Smooth muscle cell (in vitro differentiated cells): ENCODE measurements at regions not wholly inside any gene's neighbourhood (a gene's known extent, or its start where the extent isn't known, plus 50 kb on each side); places are given as distances from the start of the nearest gene placed in this dataset.

Experiments used
- DNase-seq: peaks from one replicate; lab custom pipeline; 2025; ENCODE audit not compliant: unreplicated experiment; lab: John Stamatoyannopoulos, UW
- H2AFZ ChIP-seq: fragments of 200-600 bp; sonication (generic); 2 replicates; pipeline ENCODE4 v1.6.0; 2016; ENCODE audit warnings: antibody characterized with exemption, low read depth, mild to moderate bottlenecking
- H3F3A ChIP-seq: fragments of 200-600 bp; sonication (generic); 2 replicates; pipeline ENCODE4 v1.6.0; 2017; ENCODE audit warnings: antibody characterized with exemption, low read depth
- H3K27ac ChIP-seq: fragments of 200-600 bp; sonication (generic); 2 replicates; pipeline ENCODE4 v1.5.1; 2016; ENCODE audit warnings: low read depth, mild to moderate bottlenecking
- H3K27me3 ChIP-seq: fragments of 200-600 bp; sonication (generic); 2 replicates; pipeline ENCODE4 v1.6.1; 2016; ENCODE audit warnings: low read depth, mild to moderate bottlenecking
- H3K36me3 ChIP-seq: fragments of 200-600 bp; sonication (generic); 2 replicates; pipeline ENCODE4 v1.5.1; 2016; ENCODE audit warnings: low read depth
- H3K4me1 ChIP-seq: fragments of 200-600 bp; sonication (generic); 2 replicates; pipeline ENCODE4 v1.5.1; 2016; ENCODE audit warnings: low read depth
- H3K4me2 ChIP-seq: fragments of 200-600 bp; sonication (generic); 2 replicates; pipeline ENCODE4 v1.6.0; 2016; ENCODE audit warnings: mild to moderate bottlenecking
- H3K4me3 ChIP-seq: fragments of 200-600 bp; sonication (generic); 2 replicates; pipeline ENCODE4 v1.5.1; 2016; ENCODE audit warnings: mild to moderate bottlenecking
- H3K79me2 ChIP-seq: fragments of 200-600 bp; sonication (generic); 2 replicates; pipeline ENCODE4 v1.6.0; 2016; ENCODE audit warnings: low read depth, mild to moderate bottlenecking
- H3K9ac ChIP-seq: fragments of 200-600 bp; sonication (generic); 2 replicates; pipeline ENCODE4 v1.6.0; 2016; ENCODE audit warnings: low read depth
- H3K9me3 ChIP-seq: fragments of 200-600 bp; sonication (generic); replicated peaks from 2 replicates; pipeline ENCODE4 v1.5.1; 2016; ENCODE audit warnings: low read depth
- H4K20me1 ChIP-seq: fragments of 200-600 bp; sonication (generic); 2 replicates; pipeline ENCODE4 v1.6.0; 2016; ENCODE audit warnings: low read depth
- WGBS: methylation state at CpG from one replicate; pipeline ENCODE4 v1.1.7; 2016; ENCODE audit warnings: low lambda C conversion rate; 5-methylcytosine and 5-hydroxymethylcytosine counted together
- TF ChIP-seq, protein P1 (sequence below): fragments of 200-600 bp; sonication (generic); IDR thresholded peaks from 2 replicates; pipeline ENCODE4 v1.5.1; 2017; ENCODE audit warnings: borderline replicate concordance, mild to moderate bottlenecking, antibody characterized with exemption; ENCODE audit not compliant: insufficient read depth, poor library complexity, severe bottlenecking

DNA sequence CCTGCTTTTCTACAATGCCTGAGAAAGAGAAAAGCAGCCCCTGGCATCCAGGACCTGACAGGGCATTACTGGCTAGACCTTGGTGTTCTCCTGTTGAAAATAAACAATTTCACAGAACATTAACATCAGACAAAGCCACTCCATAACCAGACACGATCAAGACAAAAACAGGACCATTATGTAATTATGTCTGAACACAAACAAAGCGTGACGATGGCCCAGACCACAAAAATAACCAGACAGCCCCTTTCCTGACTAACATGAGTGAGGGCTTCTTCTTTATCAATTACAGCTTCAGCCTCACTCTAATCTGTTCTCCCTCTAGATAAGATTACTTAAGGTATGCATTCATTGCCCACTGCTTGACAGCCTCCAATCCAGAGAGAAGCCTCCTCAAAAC, 172.7 kb upstream of the LMCD1 start:
- no peaks in the 10 kb centered on the region for H3K9me3 ChIP-seq
- no peak overlapping the region for H3K4me2 ChIP-seq
- 15% methylated on average over 3 of the region's 3 CpGs for WGBS
- H3K4me3 ChIP-seq = no peak overlapping the region
- no peak overlapping the region for H2AFZ ChIP-seq
- no peak overlapping the region for H3K27ac ChIP-seq
- no peak overlapping the region for H3K9ac ChIP-seq
- TF ChIP-seq, protein P1, sequence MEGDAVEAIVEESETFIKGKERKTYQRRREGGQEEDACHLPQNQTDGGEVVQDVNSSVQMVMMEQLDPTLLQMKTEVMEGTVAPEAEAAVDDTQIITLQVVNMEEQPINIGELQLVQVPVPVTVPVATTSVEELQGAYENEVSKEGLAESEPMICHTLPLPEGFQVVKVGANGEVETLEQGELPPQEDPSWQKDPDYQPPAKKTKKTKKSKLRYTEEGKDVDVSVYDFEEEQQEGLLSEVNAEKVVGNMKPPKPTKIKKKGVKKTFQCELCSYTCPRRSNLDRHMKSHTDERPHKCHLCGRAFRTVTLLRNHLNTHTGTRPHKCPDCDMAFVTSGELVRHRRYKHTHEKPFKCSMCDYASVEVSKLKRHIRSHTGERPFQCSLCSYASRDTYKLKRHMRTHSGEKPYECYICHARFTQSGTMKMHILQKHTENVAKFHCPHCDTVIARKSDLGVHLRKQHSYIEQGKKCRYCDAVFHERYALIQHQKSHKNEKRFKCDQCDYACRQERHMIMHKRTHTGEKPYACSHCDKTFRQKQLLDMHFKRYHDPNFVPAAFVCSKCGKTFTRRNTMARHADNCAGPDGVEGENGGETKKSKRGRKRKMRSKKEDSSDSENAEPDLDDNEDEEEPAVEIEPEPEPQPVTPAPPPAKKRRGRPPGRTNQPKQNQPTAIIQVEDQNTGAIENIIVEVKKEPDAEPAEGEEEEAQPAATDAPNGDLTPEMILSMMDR = no peak
- no peak for DNase-seq
- no peaks in the 10 kb centered on the region for H3K27me3 ChIP-seq
- no peaks in the 10 kb centered on the region for H3K4me1 ChIP-seq
- no peaks in the 10 kb centered on the region for H3F3A ChIP-seq
- no peaks in the 10 kb centered on the region for H3K36me3 ChIP-seq
- H3K79me2 ChIP-seq = no peaks in the 10 kb centered on the region
- H4K20me1 ChIP-seq = no peaks in the 10 kb centered on the region

DNA sequence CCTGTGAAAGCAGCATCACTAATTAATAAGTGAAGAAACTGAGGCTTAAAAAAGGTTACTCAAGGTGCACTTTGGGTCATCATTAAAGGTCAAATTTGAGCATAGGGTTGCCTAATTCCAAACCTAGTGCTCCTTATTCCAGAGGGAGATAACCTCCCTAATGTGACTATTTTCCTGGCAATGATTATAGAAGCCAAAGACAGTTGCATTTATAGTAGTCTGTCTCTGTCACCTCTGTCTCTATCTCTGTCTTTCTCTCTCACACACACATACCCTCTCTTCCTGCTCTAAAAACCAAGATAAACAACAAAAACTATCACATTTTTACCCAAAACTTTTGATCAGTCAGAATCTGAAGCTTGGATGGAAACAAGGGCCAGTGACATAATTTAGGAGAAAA, 172.0 kb upstream of the LMCD1 start:
- no peaks in the 10 kb centered on the region for H3F3A ChIP-seq
- no peaks in the 10 kb centered on the region for H3K79me2 ChIP-seq
- H3K36me3 ChIP-seq = no peaks in the 10 kb centered on the region
- H3K9ac ChIP-seq = no peak overlapping the region
- DNase-seq = no peak
- TF ChIP-seq, protein P1 = no peak
- H3K27me3 ChIP-seq = no peaks in the 10 kb centered on the region
- H2AFZ ChIP-seq = no peak overlapping the region
- no peak overlapping the region for H3K27ac ChIP-seq
- no peak overlapping the region for H3K4me2 ChIP-seq
- no peak overlapping the region for H3K4me3 ChIP-seq
- no peaks in the 10 kb centered on the region for H4K20me1 ChIP-seq
- no peaks in the 10 kb centered on the region for H3K4me1 ChIP-seq
- H3K9me3 ChIP-seq = no peaks in the 10 kb centered on the region

DNA sequence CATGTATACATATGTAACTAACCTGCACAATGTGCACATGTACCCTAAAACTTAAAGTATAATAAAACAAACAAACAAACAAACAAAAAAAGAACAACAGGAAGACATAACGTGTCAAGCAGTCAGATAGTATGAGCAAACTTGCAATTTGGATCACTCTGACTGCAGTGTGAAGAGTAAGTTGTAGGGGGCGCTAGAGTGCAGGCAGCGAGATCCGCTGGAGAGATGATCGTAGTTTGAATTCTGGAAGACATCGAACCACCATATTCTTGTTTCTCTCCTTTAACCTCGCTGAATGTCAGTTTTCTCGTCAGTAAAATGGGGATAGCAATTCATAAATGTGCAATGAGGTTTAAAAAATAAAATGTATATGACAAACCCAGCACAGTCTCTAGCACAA, 165.2 kb upstream of the LMCD1 start:
- no peak overlapping the region for H3K4me3 ChIP-seq
- H3K79me2 ChIP-seq = no peaks in the 10 kb centered on the region
- no peaks in the 10 kb centered on the region for H3K9me3 ChIP-seq
- H3K27me3 ChIP-seq = no peaks in the 10 kb centered on the region
- no peaks in the 10 kb centered on the region for H3K4me1 ChIP-seq
- H4K20me1 ChIP-seq = no peaks in the 10 kb centered on the region
- WGBS = 84% methylated on average over 8 of the region's 8 CpGs
- no peaks in the 10 kb centered on the region for H3K36me3 ChIP-seq
- H3K4me2 ChIP-seq = no peak overlapping the region
- DNase-seq = no peak
- no peak overlapping the region for H3K27ac ChIP-seq
- H3K9ac ChIP-seq = no peak overlapping the region
- no peak overlapping the region for H2AFZ ChIP-seq
- H3F3A ChIP-seq = no peaks in the 10 kb centered on the region
- TF ChIP-seq, protein P1 = peak; percentile 29

DNA sequence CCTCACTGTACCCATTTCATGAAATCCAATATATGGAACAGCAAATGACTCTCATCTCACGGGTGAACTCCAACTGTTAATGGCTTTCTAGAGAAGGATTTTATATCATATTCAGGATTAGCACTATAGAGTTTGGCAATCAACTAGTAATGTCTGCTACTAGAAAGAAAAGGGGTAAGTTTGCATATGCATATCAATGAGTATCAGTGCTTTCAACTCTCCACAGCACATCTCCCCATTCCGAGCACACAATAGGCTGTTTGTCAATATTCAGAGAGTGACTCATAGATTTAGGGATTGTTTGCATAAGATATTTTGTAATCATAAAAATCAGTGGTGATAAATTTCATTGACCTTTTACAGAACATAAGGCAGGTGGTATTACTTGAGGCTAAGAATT, 163.2 kb upstream of the LMCD1 start:
- no peak overlapping the region for H2AFZ ChIP-seq
- no peaks in the 10 kb centered on the region for H3K4me1 ChIP-seq
- no peak overlapping the region for H3K27ac ChIP-seq
- TF ChIP-seq, protein P1 = no peak
- DNase-seq = no peak
- no peaks in the 10 kb centered on the region for H3F3A ChIP-seq
- no peaks in the 10 kb centered on the region for H4K20me1 ChIP-seq
- no peak overlapping the region for H3K9ac ChIP-seq
- no peak overlapping the region for H3K4me3 ChIP-seq
- no peaks in the 10 kb centered on the region for H3K9me3 ChIP-seq
- 84% methylated on average over 2 of the region's 2 CpGs for WGBS
- H3K79me2 ChIP-seq = no peaks in the 10 kb centered on the region
- no peaks in the 10 kb centered on the region for H3K27me3 ChIP-seq
- H3K36me3 ChIP-seq = no peaks in the 10 kb centered on the region
- H3K4me2 ChIP-seq = no peak overlapping the region
